Hematopoietic multipotent progenitor cell treated with erythropoietin and hydrocortisone succinate and interleukin-3 and kit ligand, for 8 days (in vitro differentiated cells): ENCODE measurements at regions not wholly inside any gene's neighbourhood (a gene's known extent, or its start where the extent isn't known, plus 50 kb on each side); places are given as distances from the start of the nearest gene placed in this dataset.
"Not testable (repeated sequence)": the region's sequence is repeated elsewhere in the genome, so short reads cannot be mapped to it uniquely, and the experiment has no call there.

ENCODE experiments used
- DNase-seq: peaks from one replicate; pipeline ENCODE4 v3.0.0-alpha.2; 2015

- no peak for DNase-seq
Observed at GRCh38 chr2:120502761-120503160, 156.8 kb downstream of the INHBB start.

GRCh38 chr2:120503206-120503792, 157.4 kb downstream of the INHBB start:
- no peak for DNase-seq

GRCh38 chr2:120503793-120504571, 158.0 kb downstream of the INHBB start:
- DNase-seq: no peak

- no peak for DNase-seq
Observed at GRCh38 chr2:120504936-120505705, 159.2 kb downstream of the INHBB start.

- no peak for DNase-seq
Observed at GRCh38 chr2:120508567-120509041, 162.7 kb downstream of the INHBB start.

- DNase-seq: no peak
Observed at GRCh38 chr2:120509213-120509815, 163.4 kb downstream of the INHBB start.

- no peak for DNase-seq
Observed at GRCh38 chr2:120509991-120510735, 164.2 kb downstream of the INHBB start.

- DNase-seq: no peak
Observed at GRCh38 chr2:120510751-120511395, 164.9 kb downstream of the INHBB start.

- DNase-seq: no peak
Observed at GRCh38 chr2:120511536-120511935, 165.6 kb downstream of the INHBB start.

GRCh38 chr2:120511947-120512710, 166.2 kb downstream of the INHBB start:
- DNase-seq: no peak

- no peak for DNase-seq
Observed at GRCh38 chr2:120513776-120514357, 167.9 kb downstream of the INHBB start.

GRCh38 chr2:120514521-120514920, 168.6 kb downstream of the INHBB start:
- no peak for DNase-seq

- not testable (repeated sequence) for DNase-seq
Observed at GRCh38 chr2:120515066-120515758, 169.3 kb downstream of the INHBB start.

- DNase-seq: no peak
Observed at GRCh38 chr2:120515759-120516678, 170.1 kb downstream of the INHBB start.

- no peak for DNase-seq
Observed at GRCh38 chr2:120516679-120517314, 170.9 kb downstream of the INHBB start.

- DNase-seq: no peak
Observed at GRCh38 chr2:120517751-120518469, 172.0 kb downstream of the INHBB start.

- no peak for DNase-seq
Observed at GRCh38 chr2:120518819-120519218, 172.9 kb downstream of the INHBB start.

GRCh38 chr2:120519469-120519868, 173.5 kb downstream of the INHBB start:
- DNase-seq: no peak
